ENCODE measurements at regions not wholly inside any gene's neighbourhood (a gene's known extent, or its start where the extent isn't known, plus 50 kb on each side); places are given as distances from the start of the nearest gene placed in this dataset.

GRCh38 chr9:108663422-108663821 lies 192.4 kb downstream of the ACTL7B start:
- TF ChIP-seq CTCF (conservative IDR thresholded peaks at IDR 0.05; ENCODE audit: low read depth, low read length) (no peak), MAFK (IDR thresholded peaks at IDR 0.05; ENCODE audit: low read depth, low read length) (no peak), POLR2A (IDR thresholded peaks at IDR 0.05; ENCODE audit: low read depth, low read length) (no peak), CEBPB (IDR thresholded peaks at IDR 0.05; ENCODE audit: low read depth, low read length) (no peak), RAD21 (IDR thresholded peaks at IDR 0.05; ENCODE audit: low read length) (no peak), RFX5 (IDR thresholded peaks at IDR 0.05; ENCODE audit: low read depth, low read length) (no peak), MXI1 (IDR thresholded peaks at IDR 0.05; ENCODE audit: borderline replicate concordance, low read depth, low read length) (no peak), FOS (IDR thresholded peaks at IDR 0.05; ENCODE audit: low read depth, low read length) (no peak), BHLHE40 (IDR thresholded peaks at IDR 0.05; ENCODE audit: low read depth, low read length) (no peak)
- TF ChIP-seq, protein P1, sequence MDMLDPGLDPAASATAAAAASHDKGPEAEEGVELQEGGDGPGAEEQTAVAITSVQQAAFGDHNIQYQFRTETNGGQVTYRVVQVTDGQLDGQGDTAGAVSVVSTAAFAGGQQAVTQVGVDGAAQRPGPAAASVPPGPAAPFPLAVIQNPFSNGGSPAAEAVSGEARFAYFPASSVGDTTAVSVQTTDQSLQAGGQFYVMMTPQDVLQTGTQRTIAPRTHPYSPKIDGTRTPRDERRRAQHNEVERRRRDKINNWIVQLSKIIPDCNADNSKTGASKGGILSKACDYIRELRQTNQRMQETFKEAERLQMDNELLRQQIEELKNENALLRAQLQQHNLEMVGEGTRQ (IDR thresholded peaks at IDR 0.05; ENCODE audit: low read depth, low read length): no peak
